Neural cell (in vitro differentiated cells): ENCODE measurements at regions not wholly inside any gene's neighbourhood (a gene's known extent, or its start where the extent isn't known, plus 50 kb on each side); places are given as distances from the start of the nearest gene placed in this dataset.

Experiments
- H2AFZ ChIP-seq: fragments of 200-600, 300-800 bp; sonication (generic), shearing (Covaris generic); 2 replicates; pipeline ENCODE4 v1.6.0; 2014; ENCODE audit warnings: low read depth, mild to moderate bottlenecking, antibody characterized with exemption, low read length, moderate library complexity
- H3F3A ChIP-seq: fragments of 200-600 bp; shearing (Covaris generic); 2 replicates; pipeline ENCODE4 v1.6.1; 2016; ENCODE audit warnings: mild to moderate bottlenecking, moderate library complexity, mixed read lengths, antibody characterized with exemption, low read length; ENCODE audit not compliant: insufficient read depth, poor library complexity, severe bottlenecking
- H3K27ac ChIP-seq: fragments of 200-600, 300-800 bp; sonication (generic), shearing (Covaris generic); 2 replicates; pipeline ENCODE4 v1.5.1; 2014; ENCODE audit warnings: mild to moderate bottlenecking, low read length, moderate library complexity
- H3K27me3 ChIP-seq: fragments of 300-800, 200-600 bp; sonication (generic), shearing (Covaris generic); 2 replicates; pipeline ENCODE4 v1.6.0; 2014; ENCODE audit warnings: mild to moderate bottlenecking, low read depth, low read length, moderate library complexity; ENCODE audit not compliant: insufficient read depth
- H3K36me3 ChIP-seq: fragments of 300-800, 200-600 bp; sonication (generic), shearing (Covaris generic); 2 replicates; pipeline ENCODE4 v1.5.1; 2014; ENCODE audit warnings: mild to moderate bottlenecking, antibody characterized with exemption, low read length, moderate library complexity; ENCODE audit not compliant: insufficient read depth
- H3K4me2 ChIP-seq: fragments of 300-800, 200-600 bp; sonication (generic), shearing (Covaris generic); 2 replicates; pipeline ENCODE4 v1.6.0; 2014; ENCODE audit warnings: mild to moderate bottlenecking, low read length
- H3K4me3 ChIP-seq: fragments of 300-800, 200-600 bp; sonication (generic), shearing (Covaris generic); 2 replicates; pipeline ENCODE4 v1.5.1; 2014; ENCODE audit warnings: mild to moderate bottlenecking, low read length, moderate library complexity
- H3K79me2 ChIP-seq: fragments of 200-600 bp; shearing (Covaris generic); replicated peaks from 2 replicates; pipeline ENCODE4 v1.6.0; 2014; ENCODE audit warnings: mild to moderate bottlenecking, low read length, moderate library complexity; ENCODE audit not compliant: insufficient read depth
- H3K9ac ChIP-seq: fragments of 300-800, 200-600 bp; sonication (generic), shearing (Covaris generic); 2 replicates; pipeline ENCODE4 v1.6.1; 2016; ENCODE audit warnings: mild to moderate bottlenecking, low read length, mixed read lengths
- H3K9me2 ChIP-seq: fragments of 200-600 bp; shearing (Covaris generic); 2 replicates; pipeline ENCODE4 v1.6.1; 2016; ENCODE audit warnings: mild to moderate bottlenecking, low read length, mixed read lengths; ENCODE audit not compliant: insufficient read depth
- H3K9me3 ChIP-seq: fragments of 200-600, 300-800 bp; sonication (generic), shearing (Covaris generic); 2 replicates; pipeline ENCODE4 v1.6.1; 2016; ENCODE audit warnings: mild to moderate bottlenecking, mixed run types, low read length, moderate library complexity, mixed read lengths
- H4K20me1 ChIP-seq: fragments of 200-600 bp; shearing (Covaris generic); 2 replicates; pipeline ENCODE4 v1.6.1; 2016; ENCODE audit warnings: mild to moderate bottlenecking, mixed run types; ENCODE audit not compliant: insufficient read depth
- EP300 ChIP-seq: fragments of 450-650 bp; conservative IDR thresholded peaks from 2 replicates; pipeline ENCODE4 v1.6.1; 2014; ENCODE audit warnings: antibody characterized with exemption, mild to moderate bottlenecking, moderate library complexity; ENCODE audit not compliant: poor library complexity, severe bottlenecking
- EZH2 ChIP-seq: fragments of 200-600, 300-800 bp; shearing (Covaris generic), sonication (generic); IDR thresholded peaks from 2 replicates; pipeline ENCODE4 v1.6.1; 2014; ENCODE audit warnings: antibody characterized with exemption, low read length, borderline replicate concordance, mild to moderate bottlenecking; ENCODE audit not compliant: insufficient read depth, poor library complexity, severe bottlenecking
- MXI1 ChIP-seq: fragments of 450-650 bp; conservative IDR thresholded peaks from 2 replicates; pipeline ENCODE4 v1.6.1; 2014; ENCODE audit warnings: antibody characterized with exemption, mild to moderate bottlenecking; ENCODE audit not compliant: poor library complexity, severe bottlenecking
- POLR2AphosphoS5 ChIP-seq: IDR thresholded peaks from 2 replicates; pipeline ENCODE4 v1.6.1; 2012
- RAD21 ChIP-seq: fragments of 450-650 bp; conservative IDR thresholded peaks from 2 replicates; pipeline ENCODE4 v1.6.1; 2014; ENCODE audit warnings: antibody characterized with exemption, mild to moderate bottlenecking, moderate library complexity
- SMC3 ChIP-seq: fragments of 450-650 bp; conservative IDR thresholded peaks from 2 replicates; pipeline ENCODE4 v1.6.1; 2014; ENCODE audit warnings: antibody characterized with exemption, mild to moderate bottlenecking, moderate library complexity; ENCODE audit not compliant: poor library complexity
- TAF1 ChIP-seq: IDR thresholded peaks from 2 replicates; pipeline ENCODE4 v1.6.1; 2012; ENCODE audit warnings: low read depth
- TF ChIP-seq, protein P1 (sequence below): fragments of 450-650 bp; IDR thresholded peaks from 2 replicates; pipeline ENCODE4 v1.5.1; 2014; ENCODE audit warnings: antibody characterized with exemption, mild to moderate bottlenecking, moderate library complexity; ENCODE audit not compliant: poor library complexity, severe bottlenecking
- TF ChIP-seq, protein P2 (sequence below): IDR thresholded peaks from 2 replicates; pipeline ENCODE4 v1.6.1; 2012; ENCODE audit warnings: borderline replicate concordance

DNA sequence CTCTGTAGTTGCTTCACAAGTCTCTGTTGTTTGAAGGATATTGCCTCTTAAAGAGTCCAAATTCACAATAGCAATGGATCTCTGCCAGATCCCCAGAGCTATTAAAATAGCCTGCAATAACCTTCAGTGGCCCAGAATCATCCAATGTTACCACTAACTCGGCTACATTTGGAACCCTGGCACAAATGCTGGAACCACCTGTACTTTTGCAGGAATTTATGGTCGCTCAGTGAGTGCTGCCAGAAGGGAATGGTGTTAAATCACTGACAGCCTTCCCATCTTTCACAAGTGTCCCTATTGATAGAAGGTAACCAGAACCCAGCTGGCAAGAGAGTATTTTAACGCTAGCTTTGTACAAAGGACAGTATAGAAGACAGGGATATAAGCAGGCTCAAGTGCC, 298.8 kb upstream of the PLSCR5 start:
- Histone ChIP-seq H3K9me2 (no peaks in the 10 kb centered on the region), H3K79me2 (no peaks in the 10 kb centered on the region), H3K9ac (no peak overlapping the region), H3K36me3 (no peaks in the 10 kb centered on the region), H2AFZ (no peak overlapping the region), H3K4me3 (no peak overlapping the region), H3K9me3 (no peaks in the 10 kb centered on the region), H4K20me1 (no peaks in the 10 kb centered on the region), H3F3A (no peaks in the 10 kb centered on the region), H3K4me2 (no peak overlapping the region), H3K27ac (no peak overlapping the region), H3K27me3 (no peaks in the 10 kb centered on the region)
- TF ChIP-seq RAD21: no peak
- TF ChIP-seq MXI1: no peak
- no peak for TF ChIP-seq EP300
- TF ChIP-seq, protein P1, sequence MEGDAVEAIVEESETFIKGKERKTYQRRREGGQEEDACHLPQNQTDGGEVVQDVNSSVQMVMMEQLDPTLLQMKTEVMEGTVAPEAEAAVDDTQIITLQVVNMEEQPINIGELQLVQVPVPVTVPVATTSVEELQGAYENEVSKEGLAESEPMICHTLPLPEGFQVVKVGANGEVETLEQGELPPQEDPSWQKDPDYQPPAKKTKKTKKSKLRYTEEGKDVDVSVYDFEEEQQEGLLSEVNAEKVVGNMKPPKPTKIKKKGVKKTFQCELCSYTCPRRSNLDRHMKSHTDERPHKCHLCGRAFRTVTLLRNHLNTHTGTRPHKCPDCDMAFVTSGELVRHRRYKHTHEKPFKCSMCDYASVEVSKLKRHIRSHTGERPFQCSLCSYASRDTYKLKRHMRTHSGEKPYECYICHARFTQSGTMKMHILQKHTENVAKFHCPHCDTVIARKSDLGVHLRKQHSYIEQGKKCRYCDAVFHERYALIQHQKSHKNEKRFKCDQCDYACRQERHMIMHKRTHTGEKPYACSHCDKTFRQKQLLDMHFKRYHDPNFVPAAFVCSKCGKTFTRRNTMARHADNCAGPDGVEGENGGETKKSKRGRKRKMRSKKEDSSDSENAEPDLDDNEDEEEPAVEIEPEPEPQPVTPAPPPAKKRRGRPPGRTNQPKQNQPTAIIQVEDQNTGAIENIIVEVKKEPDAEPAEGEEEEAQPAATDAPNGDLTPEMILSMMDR: no peak
- TF ChIP-seq SMC3: no peak
- TF ChIP-seq, protein P2, sequence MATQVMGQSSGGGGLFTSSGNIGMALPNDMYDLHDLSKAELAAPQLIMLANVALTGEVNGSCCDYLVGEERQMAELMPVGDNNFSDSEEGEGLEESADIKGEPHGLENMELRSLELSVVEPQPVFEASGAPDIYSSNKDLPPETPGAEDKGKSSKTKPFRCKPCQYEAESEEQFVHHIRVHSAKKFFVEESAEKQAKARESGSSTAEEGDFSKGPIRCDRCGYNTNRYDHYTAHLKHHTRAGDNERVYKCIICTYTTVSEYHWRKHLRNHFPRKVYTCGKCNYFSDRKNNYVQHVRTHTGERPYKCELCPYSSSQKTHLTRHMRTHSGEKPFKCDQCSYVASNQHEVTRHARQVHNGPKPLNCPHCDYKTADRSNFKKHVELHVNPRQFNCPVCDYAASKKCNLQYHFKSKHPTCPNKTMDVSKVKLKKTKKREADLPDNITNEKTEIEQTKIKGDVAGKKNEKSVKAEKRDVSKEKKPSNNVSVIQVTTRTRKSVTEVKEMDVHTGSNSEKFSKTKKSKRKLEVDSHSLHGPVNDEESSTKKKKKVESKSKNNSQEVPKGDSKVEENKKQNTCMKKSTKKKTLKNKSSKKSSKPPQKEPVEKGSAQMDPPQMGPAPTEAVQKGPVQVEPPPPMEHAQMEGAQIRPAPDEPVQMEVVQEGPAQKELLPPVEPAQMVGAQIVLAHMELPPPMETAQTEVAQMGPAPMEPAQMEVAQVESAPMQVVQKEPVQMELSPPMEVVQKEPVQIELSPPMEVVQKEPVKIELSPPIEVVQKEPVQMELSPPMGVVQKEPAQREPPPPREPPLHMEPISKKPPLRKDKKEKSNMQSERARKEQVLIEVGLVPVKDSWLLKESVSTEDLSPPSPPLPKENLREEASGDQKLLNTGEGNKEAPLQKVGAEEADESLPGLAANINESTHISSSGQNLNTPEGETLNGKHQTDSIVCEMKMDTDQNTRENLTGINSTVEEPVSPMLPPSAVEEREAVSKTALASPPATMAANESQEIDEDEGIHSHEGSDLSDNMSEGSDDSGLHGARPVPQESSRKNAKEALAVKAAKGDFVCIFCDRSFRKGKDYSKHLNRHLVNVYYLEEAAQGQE: no peak
- TF ChIP-seq EZH2: no peak
- TF ChIP-seq POLR2AphosphoS5: no peak
- TF ChIP-seq TAF1: no peak

DNA sequence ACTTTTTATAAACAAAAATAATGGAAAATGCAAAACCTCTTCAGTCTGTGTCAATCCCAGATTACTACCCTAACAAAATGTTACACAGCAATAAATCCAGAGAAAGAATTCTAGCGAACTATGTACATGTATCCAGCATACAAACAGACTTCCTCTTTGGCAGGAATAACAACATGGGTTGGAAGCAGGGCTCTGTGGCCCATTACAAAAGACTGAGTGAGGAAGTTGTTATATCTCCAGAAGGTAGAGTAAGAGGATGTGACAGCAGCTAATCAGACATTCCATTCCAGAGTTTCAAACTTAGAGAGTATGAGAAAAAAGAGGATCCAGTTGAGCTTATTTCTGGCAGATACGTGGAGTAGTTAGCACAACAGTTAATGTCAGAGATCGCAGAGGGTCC, 294.0 kb upstream of the PLSCR5 start:
- H4K20me1 ChIP-seq: no peaks in the 10 kb centered on the region
- no peaks in the 10 kb centered on the region for H3K27me3 ChIP-seq
- no peak overlapping the region for H3K4me2 ChIP-seq
- H2AFZ ChIP-seq: no peak overlapping the region
- H3K4me3 ChIP-seq: no peak overlapping the region
- no peak overlapping the region for H3K27ac ChIP-seq
- no peaks in the 10 kb centered on the region for H3K9me2 ChIP-seq
- no peaks in the 10 kb centered on the region for H3F3A ChIP-seq
- H3K9ac ChIP-seq: no peak overlapping the region
- TF ChIP-seq MXI1 (no peak), SMC3 (no peak), EZH2 (no peak), RAD21 (no peak), POLR2AphosphoS5 (no peak), EP300 (no peak), TAF1 (no peak)
- TF ChIP-seq, protein P1: no peak
- TF ChIP-seq, protein P2: no peak
- H3K79me2 ChIP-seq: no peaks in the 10 kb centered on the region
- H3K9me3 ChIP-seq: no peaks in the 10 kb centered on the region
- no peaks in the 10 kb centered on the region for H3K36me3 ChIP-seq
